Cardiac fibroblast (primary cell): ENCODE measurements at regions not wholly inside any gene's neighbourhood (a gene's known extent, or its start where the extent isn't known, plus 50 kb on each side); places are given as distances from the start of the nearest gene placed in this dataset.

ENCODE experiments used
- DNase-seq, 2 donors: peaks; one replicate each; pipeline versions ENCODE4 v3.0.0 to v3.0.0-alpha.2; 2010; ENCODE audit warnings: low read depth in 2 of 2
- H3K4me3 ChIP-seq, 2 donors: replicated peaks in 1 of 2; 1 replicate in 1 of 2; 2 replicates in 1 of 2; pipeline ENCODE4 v1.5.1; 2011; ENCODE audit warnings: low read depth in 2 of 2, low read length in 2 of 2, mild to moderate bottlenecking in 2 of 2, moderate library complexity in 1 of 2
- TF ChIP-seq, protein P1 (sequence below): IDR thresholded peaks from one replicate; pipeline ENCODE4 v1.5.1; 2011; ENCODE audit warnings: low read depth, mild to moderate bottlenecking, low read length, inconsistent platforms

DNA sequence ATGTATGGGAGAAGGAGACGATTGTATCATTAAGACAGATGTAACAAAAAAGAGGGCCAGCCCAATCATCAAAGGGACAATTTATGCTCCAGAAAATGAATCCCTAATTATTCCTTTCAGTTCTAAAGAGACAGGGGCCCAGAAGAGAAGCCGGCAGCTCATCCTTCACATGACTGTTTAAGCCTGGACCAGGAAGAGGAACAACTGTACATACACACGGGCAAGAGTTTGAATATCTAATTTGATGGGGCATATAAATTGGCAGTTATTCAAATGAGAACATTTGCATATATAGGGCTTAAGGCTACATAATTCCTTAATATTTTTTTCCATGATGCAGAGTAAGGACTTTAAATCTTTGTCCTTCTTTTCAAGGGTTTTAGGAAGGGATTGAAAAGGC is 232.3 kb downstream of the TLE3 start:
- no peak overlapping the region for H3K4me3 ChIP-seq
- no peak for DNase-seq
- TF ChIP-seq, protein P1, sequence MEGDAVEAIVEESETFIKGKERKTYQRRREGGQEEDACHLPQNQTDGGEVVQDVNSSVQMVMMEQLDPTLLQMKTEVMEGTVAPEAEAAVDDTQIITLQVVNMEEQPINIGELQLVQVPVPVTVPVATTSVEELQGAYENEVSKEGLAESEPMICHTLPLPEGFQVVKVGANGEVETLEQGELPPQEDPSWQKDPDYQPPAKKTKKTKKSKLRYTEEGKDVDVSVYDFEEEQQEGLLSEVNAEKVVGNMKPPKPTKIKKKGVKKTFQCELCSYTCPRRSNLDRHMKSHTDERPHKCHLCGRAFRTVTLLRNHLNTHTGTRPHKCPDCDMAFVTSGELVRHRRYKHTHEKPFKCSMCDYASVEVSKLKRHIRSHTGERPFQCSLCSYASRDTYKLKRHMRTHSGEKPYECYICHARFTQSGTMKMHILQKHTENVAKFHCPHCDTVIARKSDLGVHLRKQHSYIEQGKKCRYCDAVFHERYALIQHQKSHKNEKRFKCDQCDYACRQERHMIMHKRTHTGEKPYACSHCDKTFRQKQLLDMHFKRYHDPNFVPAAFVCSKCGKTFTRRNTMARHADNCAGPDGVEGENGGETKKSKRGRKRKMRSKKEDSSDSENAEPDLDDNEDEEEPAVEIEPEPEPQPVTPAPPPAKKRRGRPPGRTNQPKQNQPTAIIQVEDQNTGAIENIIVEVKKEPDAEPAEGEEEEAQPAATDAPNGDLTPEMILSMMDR = no peak

DNA sequence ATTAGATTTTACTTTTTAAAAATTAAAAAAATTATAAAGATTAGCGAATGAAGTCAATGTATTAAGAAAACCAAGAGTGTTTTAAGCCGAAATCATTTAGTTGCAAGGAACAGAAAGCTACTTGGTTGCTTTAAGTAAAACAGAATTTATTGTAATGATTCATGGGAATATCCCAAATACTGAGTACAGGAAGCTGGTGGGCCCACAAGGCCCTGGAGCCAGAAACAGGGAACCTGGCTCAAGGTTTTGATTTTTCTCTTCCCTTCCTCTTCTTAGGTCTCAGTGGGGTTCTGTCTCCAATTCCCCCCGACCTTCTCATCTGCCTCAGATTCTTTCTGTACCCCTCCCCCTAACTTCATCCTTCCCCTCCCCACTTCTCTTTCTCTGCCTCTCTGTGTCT is 229.0 kb downstream of the TLE3 start:
- TF ChIP-seq, protein P1 = no peak
- no peak for DNase-seq
- H3K4me3 ChIP-seq = no peak overlapping the region

DNA sequence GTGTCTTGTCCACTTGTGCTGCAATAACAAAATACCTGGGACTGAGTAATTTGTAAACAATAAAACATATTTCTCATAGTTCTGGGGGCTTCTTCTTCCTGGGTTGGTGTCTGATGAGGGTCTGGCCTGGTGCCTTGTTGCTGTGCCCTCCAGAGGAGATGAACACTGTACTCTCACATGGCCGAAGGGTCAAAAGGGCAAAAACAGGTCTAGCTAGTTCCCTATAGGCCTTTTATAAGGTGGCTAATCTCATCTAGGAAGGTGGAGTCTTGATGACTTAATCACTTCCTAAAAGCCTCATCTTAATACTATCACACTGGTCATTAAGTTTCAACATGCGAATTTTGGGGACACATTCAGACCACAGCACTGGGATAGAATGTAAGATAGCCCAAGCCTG is 228.4 kb downstream of the TLE3 start:
- TF ChIP-seq, protein P1 = no peak
- DNase-seq = no peak
- H3K4me3 ChIP-seq = no peak overlapping the region

DNA sequence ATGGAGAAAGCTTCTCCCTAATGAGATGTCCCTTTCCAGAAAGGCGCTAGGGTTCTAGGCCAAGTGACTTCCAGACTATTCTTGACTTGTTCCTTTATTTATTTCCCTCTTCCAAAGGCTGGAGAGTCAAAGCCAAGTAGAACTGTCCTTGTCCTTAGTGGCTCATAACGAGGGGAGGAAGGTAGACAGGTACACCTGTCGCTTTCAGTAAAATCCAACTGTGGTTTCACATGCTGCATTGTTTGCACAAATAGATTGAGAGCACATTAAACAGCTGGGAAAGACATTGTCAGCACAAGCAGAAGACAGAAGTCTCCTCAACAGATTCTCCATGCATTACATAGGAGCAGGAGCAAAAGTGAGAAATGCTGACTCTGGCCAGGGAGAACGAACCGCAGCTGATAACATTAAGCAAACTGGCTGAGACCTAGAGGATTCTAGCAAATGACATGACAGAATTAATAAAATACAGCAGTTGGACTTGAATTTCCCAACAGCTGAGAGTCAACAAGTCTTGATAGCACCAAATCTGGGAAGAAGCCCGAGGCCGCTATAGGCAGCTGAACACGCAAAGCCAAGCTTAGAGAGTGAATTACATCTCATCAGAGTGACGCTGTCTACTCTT is 227.7 kb downstream of the TLE3 start:
- TF ChIP-seq, protein P1 = no peak
- H3K4me3 ChIP-seq = no peak overlapping the region
- peak in 1 of 2 donors; percentile 91 for DNase-seq

DNA sequence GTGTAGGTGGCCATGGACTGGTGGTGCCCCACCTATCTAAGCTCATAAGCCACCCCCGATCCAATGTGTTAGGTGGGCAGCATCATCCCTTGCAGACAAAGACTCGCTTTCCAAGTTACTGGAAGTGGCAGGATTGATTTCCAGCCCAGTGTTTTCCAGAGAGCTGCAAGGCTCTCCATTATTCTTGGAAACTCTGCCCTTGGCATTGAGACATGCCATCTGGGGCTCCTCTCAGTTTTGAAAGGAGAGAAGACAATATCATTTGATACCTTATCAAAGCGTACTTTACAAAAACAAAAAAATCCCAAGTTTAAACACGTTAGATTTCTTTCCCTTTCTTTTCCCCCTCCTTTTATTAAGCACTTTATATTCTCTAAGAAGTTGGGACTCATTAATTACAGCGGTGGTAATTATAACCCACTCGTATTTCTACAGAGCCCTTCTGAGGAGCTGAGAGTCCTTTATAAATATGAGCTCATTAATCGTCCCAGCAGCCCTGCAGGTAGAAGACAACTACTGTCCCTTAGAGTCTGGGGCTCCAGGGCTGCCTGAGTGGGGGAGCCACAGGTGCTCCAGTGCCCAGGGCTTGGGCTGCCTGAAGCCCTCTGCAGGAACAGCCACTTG is 226.1 kb downstream of the TLE3 start:
- H3K4me3 ChIP-seq = no peak overlapping the region
- DNase-seq = no peak
- TF ChIP-seq, protein P1 = no peak

DNA sequence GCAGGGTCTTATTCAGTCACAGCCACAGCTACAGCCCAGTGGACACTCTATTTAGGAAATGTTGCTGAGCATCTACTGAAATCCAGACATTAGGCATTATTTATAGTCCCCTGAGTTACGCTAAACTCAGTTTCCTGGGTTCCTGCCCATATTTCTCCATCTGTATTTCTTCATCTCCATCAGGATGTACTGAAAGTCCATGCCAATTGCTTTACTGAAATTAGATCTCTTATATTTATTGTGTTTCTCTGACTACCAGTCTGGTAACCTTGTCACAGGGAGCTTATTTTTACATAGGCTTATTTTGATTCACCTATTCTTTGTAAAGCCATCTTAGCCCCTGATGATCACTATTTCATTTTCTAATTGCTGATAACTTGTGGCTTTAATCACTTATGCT is 223.9 kb downstream of the TLE3 start:
- TF ChIP-seq, protein P1 = no peak
- no peak for DNase-seq
- H3K4me3 ChIP-seq = no peak overlapping the region

DNA sequence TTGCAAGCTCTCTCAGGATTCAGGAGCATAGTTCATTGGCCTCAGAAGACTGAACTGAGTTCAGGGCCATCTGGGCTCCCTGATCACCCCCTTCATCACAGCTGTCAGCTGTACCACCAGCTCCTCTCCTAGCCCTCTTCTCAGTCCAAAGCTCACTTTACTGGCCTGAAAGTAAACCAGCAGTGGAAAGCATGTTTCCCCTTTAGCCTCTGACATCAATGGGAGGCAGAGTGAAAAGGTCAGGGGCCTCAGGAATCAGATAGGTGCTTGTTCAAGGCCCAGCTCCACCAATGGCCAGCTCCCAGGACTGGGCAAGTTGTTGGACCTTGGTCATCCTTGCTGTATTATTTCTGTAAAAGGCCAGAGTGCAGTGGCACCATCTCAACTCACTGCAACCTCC is 223.4 kb downstream of the TLE3 start:
- TF ChIP-seq, protein P1 = no peak
- H3K4me3 ChIP-seq = no peak overlapping the region
- no peak for DNase-seq
